ENCODE measurements at regions not wholly inside any gene's neighbourhood (a gene's known extent, or its start where the extent isn't known, plus 50 kb on each side); places are given as distances from the start of the nearest gene placed in this dataset.

- no peak for TF ChIP-seq CTCF (conservative IDR thresholded peaks at IDR 0.05 in 1 of 2, IDR thresholded peaks at IDR 0.05 in 1 of 2; ENCODE audit: low read depth in 1 of 2, low read length in 2 of 2)
- no peak for TF ChIP-seq EZH2 (IDR thresholded peaks at IDR 0.05; ENCODE audit: low read length, missing control alignments)
Observed at GRCh38 chr18:11324956-11325882, 175.8 kb upstream of the PIEZO2 start.
